ENCODE measurements at regions not wholly inside any gene's neighbourhood (a gene's known extent, or its start where the extent isn't known, plus 50 kb on each side); places are given as distances from the start of the nearest gene placed in this dataset.

DNA sequence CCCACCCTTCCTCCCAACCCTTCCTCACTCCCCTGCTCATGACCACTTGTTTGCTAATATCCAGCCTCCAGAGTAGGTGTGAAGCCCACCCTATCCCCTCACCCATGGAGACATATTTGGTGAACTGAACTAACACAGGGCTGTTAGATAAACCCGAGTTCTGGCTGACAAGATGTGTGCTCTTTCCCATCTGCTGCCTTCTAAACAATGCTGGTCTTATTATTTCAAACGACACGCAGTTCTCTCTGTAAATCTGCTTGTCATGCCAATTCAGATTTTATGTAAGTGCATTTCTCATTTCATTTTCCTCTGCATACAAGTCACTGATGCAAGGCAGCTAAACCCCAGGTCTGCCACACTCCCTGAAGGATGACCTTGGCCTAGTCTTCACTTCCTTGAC lies 343.0 kb upstream of the CDH5 start:
- TF ChIP-seq ZBTB38 (CRISPR knock-in tag; IDR thresholded peaks at IDR 0.05) (no peak), ATF7 (IDR thresholded peaks at IDR 0.05) (no peak), ATF7 (CRISPR knock-in tag; IDR thresholded peaks at IDR 0.05) (no peak), ZFP1 (CRISPR knock-in tag; IDR thresholded peaks at IDR 0.05) (no peak), FLYWCH1 (CRISPR knock-in tag; IDR thresholded peaks at IDR 0.05) (no peak), ESRRA (CRISPR knock-in tag; IDR thresholded peaks at IDR 0.05; ENCODE audit: low read depth) (no peak), NR2F2 (IDR thresholded peaks at IDR 0.05; ENCODE audit: borderline replicate concordance, low read depth) (no peak), BCL6 (CRISPR knock-in tag; IDR thresholded peaks at IDR 0.05) (no peak), ZNF274 (CRISPR knock-in tag; IDR thresholded peaks at IDR 0.05) (no peak), ZNF772 (CRISPR knock-in tag; IDR thresholded peaks at IDR 0.05) (no peak), MEIS2 (CRISPR knock-in tag; IDR thresholded peaks at IDR 0.05) (no peak), ZNF124 (CRISPR knock-in tag; IDR thresholded peaks at IDR 0.05) (no peak), ZNF383 (CRISPR knock-in tag; IDR thresholded peaks at IDR 0.05; ENCODE audit: borderline replicate concordance) (no peak), JUN (CRISPR knock-in tag; IDR thresholded peaks at IDR 0.05) (no peak), GPN1 (CRISPR knock-in tag; IDR thresholded peaks at IDR 0.05; ENCODE audit: borderline replicate concordance) (no peak), STAG1 (CRISPR knock-in tag; IDR thresholded peaks at IDR 0.05) (no peak), ZFP82 (CRISPR knock-in tag; IDR thresholded peaks at IDR 0.05; ENCODE audit: borderline replicate concordance) (no peak), SMAD1 (CRISPR knock-in tag; IDR thresholded peaks at IDR 0.05; ENCODE audit: borderline replicate concordance, low read depth) (no peak)
- TF ChIP-seq, protein P1, sequence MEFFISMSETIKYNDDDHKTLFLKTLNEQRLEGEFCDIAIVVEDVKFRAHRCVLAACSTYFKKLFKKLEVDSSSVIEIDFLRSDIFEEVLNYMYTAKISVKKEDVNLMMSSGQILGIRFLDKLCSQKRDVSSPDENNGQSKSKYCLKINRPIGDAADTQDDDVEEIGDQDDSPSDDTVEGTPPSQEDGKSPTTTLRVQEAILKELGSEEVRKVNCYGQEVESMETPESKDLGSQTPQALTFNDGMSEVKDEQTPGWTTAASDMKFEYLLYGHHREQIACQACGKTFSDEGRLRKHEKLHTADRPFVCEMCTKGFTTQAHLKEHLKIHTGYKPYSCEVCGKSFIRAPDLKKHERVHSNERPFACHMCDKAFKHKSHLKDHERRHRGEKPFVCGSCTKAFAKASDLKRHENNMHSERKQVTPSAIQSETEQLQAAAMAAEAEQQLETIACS (CRISPR knock-in tag; IDR thresholded peaks at IDR 0.05): no peak
- TF ChIP-seq, protein P2, sequence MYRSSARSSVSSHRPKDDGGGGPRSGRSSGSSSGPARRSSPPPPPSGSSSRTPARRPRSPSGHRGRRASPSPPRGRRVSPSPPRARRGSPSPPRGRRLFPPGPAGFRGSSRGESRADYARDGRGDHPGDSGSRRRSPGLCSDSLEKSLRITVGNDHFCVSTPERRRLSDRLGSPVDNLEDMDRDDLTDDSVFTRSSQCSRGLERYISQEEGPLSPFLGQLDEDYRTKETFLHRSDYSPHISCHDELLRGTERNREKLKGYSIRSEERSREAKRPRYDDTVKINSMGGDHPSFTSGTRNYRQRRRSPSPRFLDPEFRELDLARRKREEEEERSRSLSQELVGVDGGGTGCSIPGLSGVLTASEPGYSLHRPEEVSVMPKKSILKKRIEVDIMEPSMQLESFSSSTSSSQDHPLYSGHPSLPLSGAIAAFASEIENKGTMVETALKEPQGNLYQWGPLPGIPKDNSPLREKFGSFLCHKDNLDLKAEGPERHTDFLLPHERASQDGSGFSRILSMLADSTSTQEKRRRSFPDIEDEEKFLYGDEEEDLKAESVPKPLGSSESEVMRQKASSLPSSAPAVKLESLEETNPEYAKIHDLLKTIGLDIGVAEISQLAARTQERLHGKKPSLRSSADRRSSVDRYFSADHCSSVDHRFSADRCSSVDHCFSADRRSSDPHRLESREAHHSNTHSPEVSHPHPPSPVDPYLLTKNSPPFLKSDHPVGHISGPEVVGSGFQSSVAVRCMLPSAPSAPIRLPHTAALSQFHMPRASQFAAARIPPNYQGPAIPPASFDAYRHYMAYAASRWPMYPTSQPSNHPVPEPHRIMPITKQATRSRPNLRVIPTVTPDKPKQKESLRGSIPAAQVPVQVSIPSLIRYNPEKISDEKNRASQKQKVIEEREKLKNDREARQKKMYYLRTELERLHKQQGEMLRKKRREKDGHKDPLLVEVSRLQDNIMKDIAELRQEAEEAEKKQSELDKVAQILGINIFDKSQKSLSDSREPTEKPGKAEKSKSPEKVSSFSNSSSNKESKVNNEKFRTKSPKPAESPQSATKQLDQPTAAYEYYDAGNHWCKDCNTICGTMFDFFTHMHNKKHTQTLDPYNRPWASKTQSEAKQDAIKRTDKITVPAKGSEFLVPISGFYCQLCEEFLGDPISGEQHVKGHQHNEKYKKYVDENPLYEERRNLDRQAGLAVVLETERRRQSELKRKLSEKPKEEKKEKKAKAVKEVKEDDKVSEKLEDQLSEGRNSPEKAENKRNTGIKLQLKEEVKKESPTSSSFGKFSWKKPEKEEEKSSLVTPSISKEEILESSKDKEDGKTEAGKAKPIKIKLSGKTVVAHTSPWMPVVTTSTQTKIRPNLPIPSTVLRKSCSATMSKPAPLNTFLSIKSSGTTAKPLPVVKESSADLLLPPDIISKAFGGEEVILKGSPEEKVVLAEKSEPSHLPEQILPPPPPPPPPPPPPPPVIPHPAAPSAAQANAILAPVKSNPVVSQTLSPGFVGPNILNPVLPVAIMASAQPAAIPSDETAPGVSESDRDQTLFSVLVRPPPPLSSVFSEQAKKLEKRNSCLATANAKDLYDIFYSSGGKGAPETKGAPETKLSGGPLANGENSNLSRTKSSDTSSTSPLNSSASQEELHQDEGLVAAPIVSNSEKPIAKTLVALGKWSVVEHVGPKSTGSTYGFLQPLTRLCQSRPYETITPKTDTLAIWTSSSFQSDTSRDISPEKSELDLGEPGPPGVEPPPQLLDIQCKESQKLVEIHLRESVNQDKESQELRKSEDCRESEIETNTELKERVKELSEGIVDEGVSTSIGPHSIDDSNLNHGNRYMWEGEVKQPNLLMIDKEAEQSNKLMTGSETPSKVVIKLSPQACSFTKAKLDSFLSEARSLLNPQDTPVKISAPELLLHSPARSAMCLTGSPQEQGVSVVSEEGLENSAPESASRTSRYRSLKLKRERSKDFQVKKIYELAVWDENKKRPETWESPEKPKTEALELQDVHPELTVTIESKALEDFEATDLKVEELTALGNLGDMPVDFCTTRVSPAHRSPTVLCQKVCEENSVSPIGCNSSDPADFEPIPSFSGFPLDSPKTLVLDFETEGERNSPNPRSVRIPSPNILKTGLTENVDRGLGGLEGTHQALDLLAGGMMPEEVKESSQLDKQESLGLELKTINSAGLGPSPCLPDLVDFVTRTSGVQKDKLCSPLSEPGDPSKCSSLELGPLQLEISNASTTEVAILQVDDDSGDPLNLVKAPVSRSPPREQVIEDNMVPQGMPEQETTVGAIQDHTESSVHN (CRISPR knock-in tag; IDR thresholded peaks at IDR 0.05): no peak
- no peaks in the 10 kb centered on the region for H3K79me2 ChIP-seq (ENCODE audit: insufficient read depth, low read length)
- H3K4me3 ChIP-seq (replicated peaks in 1 of 3; ENCODE audit: insufficient read depth in 1 of 3, low read depth in 2 of 3, low read length in 3 of 3): no peak overlapping the region
- peaks cover 0 to 6% of the 10 kb centered on the region in 2 experiments; a peak in 2 of 5 replicates for H3K27me3 ChIP-seq (ENCODE audit: control insufficient read depth in 1 of 2, insufficient read depth in 2 of 2, low read length in 2 of 2)
- DNase-seq (ENCODE audit: low spot score) (no peak), ATAC-seq (no peak), FAIRE-seq (no peak)
- in situ Hi-C loops (cut with HindIII; ENCODE audit: extremely low pct_ligation_motif_present, low pct_unique_long_range_greater_than_20kb) (no loop called here), intact Hi-C loops (cut with micrococcal nuclease; ENCODE audit: unreplicated experiment) (no loop called here)
- no peaks in the 10 kb centered on the region for H3K4me1 ChIP-seq (ENCODE audit: insufficient read depth, low read length)
- H4K20me1 ChIP-seq (ENCODE audit: insufficient read depth, low read length): no peaks in the 10 kb centered on the region
- no peak overlapping the region for H3K4me2 ChIP-seq (ENCODE audit: low read depth, low read length)
- no peak overlapping the region for H3K9ac ChIP-seq (ENCODE audit: insufficient read depth, low read depth, low read length)
- H2AFZ ChIP-seq (ENCODE audit: low read length): no peak overlapping the region
- peaks cover 7% of the 10 kb centered on the region; the same call in 1 of the 2 replicates for H3K9me3 ChIP-seq (ENCODE audit: low read length)
- BruUV-seq (replicated peaks): no TSS peak
- WGBS (ENCODE audit: low lambda C conversion rate): 1% methylated on average over 3 of the region's 3 CpGs
- H3K27ac ChIP-seq (ENCODE audit: extremely low read length, insufficient read depth, low read length): no peak overlapping the region
- H3K36me3 ChIP-seq (replicated peaks in 1 of 2; ENCODE audit: control insufficient read depth in 1 of 2, insufficient read depth in 2 of 2, low read length in 2 of 2): no peaks in the 10 kb centered on the region
- ChIA-PET CTCF (ENCODE audit: low intra/inter-chr PET ratio, low total read pairs) (no interaction called here), POLR2A (no interaction called here)
